GM10266 (cell line): ENCODE measurements at regions not wholly inside any gene's neighbourhood (a gene's known extent, or its start where the extent isn't known, plus 50 kb on each side); places are given as distances from the start of the nearest gene placed in this dataset.
"Not testable (repeated sequence)": the region's sequence is repeated elsewhere in the genome, so short reads cannot be mapped to it uniquely, and the experiment has no call there.

Experiments
- DNase-seq: peaks from one replicate; pipeline ENCODE4 v3.0.0; 2012; ENCODE audit errors: extremely low spot score
- CTCF ChIP-seq: IDR thresholded peaks from 2 replicates; pipeline ENCODE4 v1.5.1; 2012; ENCODE audit warnings: mild to moderate bottlenecking, low read depth; ENCODE audit not compliant: control insufficient read depth, insufficient read depth; ENCODE audit errors: missing control alignments

- no peak for TF ChIP-seq CTCF
- DNase-seq = no peak
Observed at GRCh38 chr6:81894788-81895271, 142.3 kb upstream of the TENT5A start.

GRCh38 chr6:81894306-81894705 lies 141.8 kb upstream of the TENT5A start:
- no peak for DNase-seq
- no peak for TF ChIP-seq CTCF

GRCh38 chr6:81892891-81893290 lies 140.4 kb upstream of the TENT5A start:
- no peak for DNase-seq
- TF ChIP-seq CTCF = no peak

GRCh38 chr6:81891874-81892273 lies 139.4 kb upstream of the TENT5A start:
- DNase-seq = no peak
- TF ChIP-seq CTCF = no peak

GRCh38 chr6:81890846-81891245 lies 138.4 kb upstream of the TENT5A start:
- TF ChIP-seq CTCF = no peak
- no peak for DNase-seq

- TF ChIP-seq CTCF = no peak
- DNase-seq = no peak
Observed at GRCh38 chr6:81889377-81890053, 137.0 kb upstream of the TENT5A start.

- not testable (repeated sequence) for DNase-seq
Observed at GRCh38 chr6:81886909-81887308, 134.4 kb upstream of the TENT5A start.

GRCh38 chr6:81886157-81886556 lies 133.7 kb upstream of the TENT5A start:
- no peak for DNase-seq
- TF ChIP-seq CTCF = no peak
